ENCODE measurements at regions not wholly inside any gene's neighbourhood (a gene's known extent, or its start where the extent isn't known, plus 50 kb on each side); places are given as distances from the start of the nearest gene placed in this dataset.

DNA sequence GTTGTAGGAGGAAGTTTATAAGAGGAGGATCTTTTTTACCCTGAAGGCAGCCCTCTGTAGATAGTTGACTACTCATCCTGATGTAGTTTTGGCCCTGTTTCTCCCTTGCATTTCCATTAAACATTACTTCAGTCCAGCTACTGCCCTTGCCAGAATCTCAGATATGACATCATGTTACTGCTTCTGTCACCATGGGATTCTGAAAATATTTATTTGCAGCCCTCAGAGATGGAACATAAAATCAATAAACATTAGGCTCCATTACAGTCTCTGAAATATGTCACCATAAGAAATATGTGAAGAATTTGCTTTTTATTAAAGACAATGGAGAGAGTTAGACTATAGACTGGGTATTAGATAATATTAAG is 68.7 kb upstream of the STK39 start:
- intact Hi-C loops (cut with DNase I) = loop anchor here (10.0 kb wide), 1 partner anchor 181 kb away; no protein-coding TSS in a partner anchor
- no peak for DNase-seq (ENCODE audit: extremely low spot score)
- TF ChIP-seq CTCF (IDR thresholded peaks at IDR 0.05) = no peak
- no peak for TF ChIP-seq EP300 (IDR thresholded peaks at IDR 0.05)
- TF ChIP-seq POLR2A (IDR thresholded peaks at IDR 0.05; ENCODE audit: low read depth) = no peak
- TF ChIP-seq POLR2AphosphoS5 (IDR thresholded peaks at IDR 0.05) = no peak

DNA sequence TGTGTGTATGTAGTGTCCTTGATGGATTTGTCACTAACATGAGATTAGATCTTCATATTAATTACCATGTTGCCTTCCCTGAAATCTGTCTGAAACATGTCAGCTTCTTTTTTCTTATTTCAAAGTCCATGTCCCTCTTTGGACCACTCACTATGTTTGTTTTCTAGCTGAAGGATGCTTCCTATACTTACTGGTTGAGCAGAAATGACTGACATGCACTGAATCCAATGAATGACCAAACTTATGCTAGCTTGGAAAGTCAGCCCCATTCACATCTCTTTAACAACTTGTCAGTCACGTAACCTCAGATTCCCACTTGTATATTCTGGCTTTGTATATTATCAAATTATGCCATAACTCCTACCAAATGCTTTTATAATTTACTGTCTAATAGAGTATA is 69.9 kb upstream of the STK39 start:
- no peaks in the 10 kb centered on the region for H3K27me3 ChIP-seq
- TF ChIP-seq EP300 (IDR thresholded peaks at IDR 0.05) (no peak), CTCF (IDR thresholded peaks at IDR 0.05) (no peak), POLR2A (IDR thresholded peaks at IDR 0.05; ENCODE audit: low read depth) (no peak), POLR2AphosphoS5 (IDR thresholded peaks at IDR 0.05) (no peak)
- intact Hi-C loops (cut with DNase I) = loop anchor here (10.0 kb wide), 1 partner anchor 182 kb away; no protein-coding TSS in a partner anchor
- no peaks in the 10 kb centered on the region for H3K9me3 ChIP-seq
- H3K4me1 ChIP-seq = peaks cover 15 to 33% (median 27%) of the 10 kb centered on the region in 4 donors
- 96% methylated on average over 1 of the region's 1 CpG for WGBS
- no peak for DNase-seq (ENCODE audit: extremely low spot score)
- H3K4me3 ChIP-seq = no peak overlapping the region
- H3K27ac ChIP-seq (replicated peaks in 1 of 4) = no peak overlapping the region
- H3K36me3 ChIP-seq = no peaks in the 10 kb centered on the region

More for the DNA sequence above, 68.7 kb upstream of the STK39 start:
- Histone ChIP-seq H3K4me1 (peaks cover 25 to 44% (median 37%) of the 10 kb centered on the region in 4 donors), H3K9me3 (no peaks in the 10 kb centered on the region), H3K4me3 (no peak overlapping the region), H3K27ac (replicated peaks in 1 of 4) (peak overlapping the region in 3 of 4 donors; percentile 8 to 65 (median 51)), H3K36me3 (no peaks in the 10 kb centered on the region), H3K27me3 (no peaks in the 10 kb centered on the region)

GRCh38 chr2:168320267-168320666 is 72.9 kb upstream of the STK39 start:
- peaks cover 11 to 20% (median 18%) of the 10 kb centered on the region in 4 donors for H3K4me1 ChIP-seq
- no peak overlapping the region for H3K4me3 ChIP-seq
- H3K9me3 ChIP-seq = no peaks in the 10 kb centered on the region
- intact Hi-C loops (cut with DNase I) = no loop called here
- no peaks in the 10 kb centered on the region for H3K36me3 ChIP-seq
- no peak for DNase-seq (ENCODE audit: extremely low spot score)
- no peak overlapping the region for H3K27ac ChIP-seq (replicated peaks in 1 of 4)
- TF ChIP-seq CTCF (IDR thresholded peaks at IDR 0.05) = no peak
- TF ChIP-seq EP300 (IDR thresholded peaks at IDR 0.05) = no peak
- TF ChIP-seq POLR2A (IDR thresholded peaks at IDR 0.05; ENCODE audit: low read depth) = no peak
- no peak for TF ChIP-seq POLR2AphosphoS5 (IDR thresholded peaks at IDR 0.05)
- no peaks in the 10 kb centered on the region for H3K27me3 ChIP-seq

GRCh38 chr2:168322325-168323007 is 75.1 kb upstream of the STK39 start:
- 60% methylated on average over 3 of the region's 3 CpGs for WGBS
- DNase-seq (ENCODE audit: extremely low spot score) = no peak
- Histone ChIP-seq H3K27me3 (no peaks in the 10 kb centered on the region), H3K9me3 (no peaks in the 10 kb centered on the region), H3K27ac (replicated peaks in 1 of 4) (no peak overlapping the region), H3K4me3 (no peak overlapping the region), H3K36me3 (no peaks in the 10 kb centered on the region), H3K4me1 (peaks cover 0 to 10% (median 6%) of the 10 kb centered on the region in 4 donors)
- intact Hi-C loops (cut with DNase I) = no loop called here
- TF ChIP-seq POLR2A (IDR thresholded peaks at IDR 0.05; ENCODE audit: low read depth) = no peak
- no peak for TF ChIP-seq CTCF (IDR thresholded peaks at IDR 0.05)
- no peak for TF ChIP-seq POLR2AphosphoS5 (IDR thresholded peaks at IDR 0.05)
- TF ChIP-seq EP300 (IDR thresholded peaks at IDR 0.05) = no peak
